HepG2 (cell line): ENCODE measurements at regions not wholly inside any gene's neighbourhood (a gene's known extent, or its start where the extent isn't known, plus 50 kb on each side); places are given as distances from the start of the nearest gene placed in this dataset.
A peak's percentile ranks its signal among the peaks of the same experiment; 100 is the strongest.

Experiments used
- CREB1 ChIP-seq, 2 experiments: fragments of 450-650 bp in 1 of 2; IDR thresholded peaks; 2 replicates each; pipeline ENCODE4 v1.6.1; 2016 to 2017; ENCODE audit warnings: control low read depth in 1 of 2, mild to moderate bottlenecking in 1 of 2, missing compliant biosample characterization in 1 of 2, missing genetic modification characterization in 1 of 2
- E2F1 ChIP-seq: sonication (generic); formaldehyde crosslinking; IDR thresholded peaks from 2 replicates; pipeline ENCODE4 v1.5.0; 2020; ENCODE audit warnings: missing genetic modification reagents
- FOSL1 ChIP-seq: sonication (generic); formaldehyde crosslinking; IDR thresholded peaks from 2 replicates; pipeline ENCODE4 v1.9.0; 2021; ENCODE audit warnings: missing genetic modification reagents, borderline replicate concordance
- FOXO1 ChIP-seq: sonication (generic); formaldehyde crosslinking; IDR thresholded peaks from 2 replicates; pipeline ENCODE4 v1.4.0; 2020; ENCODE audit warnings: missing genetic modification reagents
- GLMP ChIP-seq: sonication (generic); formaldehyde crosslinking; IDR thresholded peaks from 2 replicates; pipeline ENCODE4 v1.9.0; 2021; ENCODE audit warnings: missing genetic modification reagents, mild to moderate bottlenecking, borderline replicate concordance
- HNRNPK ChIP-seq: fragments of 200-400 bp; formaldehyde crosslinking; IDR thresholded peaks from 2 replicates; pipeline ENCODE4 v1.6.1; 2018; ENCODE audit warnings: low read length, low read depth, moderate library complexity, mild to moderate bottlenecking; ENCODE audit not compliant: poor library complexity, severe bottlenecking
- KDM5B ChIP-seq: sonication (generic); formaldehyde crosslinking; IDR thresholded peaks from 2 replicates; pipeline ENCODE4 v1.4.0; 2020; ENCODE audit warnings: missing genetic modification reagents, mild to moderate bottlenecking, borderline replicate concordance
- MTF1 ChIP-seq: sonication (generic); formaldehyde crosslinking; IDR thresholded peaks from 2 replicates; pipeline ENCODE4 v1.5.0; 2020; ENCODE audit warnings: missing genetic modification reagents
- NRL ChIP-seq: sonication (generic); formaldehyde crosslinking; IDR thresholded peaks from 2 replicates; pipeline ENCODE4 v1.5.0; 2020; ENCODE audit warnings: missing genetic modification reagents, mild to moderate bottlenecking, moderate library complexity, borderline replicate concordance
- SOX5 ChIP-seq: IDR thresholded peaks from 2 replicates; pipeline ENCODE4 v1.6.1; 2016; ENCODE audit warnings: borderline replicate concordance
- SRY ChIP-seq: sonication (generic); formaldehyde crosslinking; IDR thresholded peaks from 2 replicates; pipeline ENCODE4 v1.8.0; 2022; ENCODE audit warnings: mild to moderate bottlenecking, missing genetic modification reagents
- ZNF138 ChIP-seq: sonication (generic); formaldehyde crosslinking; IDR thresholded peaks from 2 replicates; pipeline ENCODE4 v1.5.0; 2020; ENCODE audit warnings: mild to moderate bottlenecking, low read depth, missing genetic modification reagents
- ZNF33A ChIP-seq: sonication (generic); formaldehyde crosslinking; IDR thresholded peaks from 2 replicates; pipeline ENCODE4 v1.5.1; 2020; ENCODE audit warnings: missing genetic modification reagents, mild to moderate bottlenecking, moderate library complexity, borderline replicate concordance
- ZNF552 ChIP-seq: sonication (generic); formaldehyde crosslinking; IDR thresholded peaks from 2 replicates; pipeline ENCODE4 v1.9.0; 2022; ENCODE audit warnings: missing genetic modification reagents, mild to moderate bottlenecking, borderline replicate concordance
- ZNF569 ChIP-seq: sonication (generic); formaldehyde crosslinking; IDR thresholded peaks from 2 replicates; pipeline ENCODE4 v1.5.0; 2020; ENCODE audit warnings: mild to moderate bottlenecking, missing genetic modification reagents, moderate library complexity, borderline replicate concordance
- ZNF737 ChIP-seq: sonication (generic); formaldehyde crosslinking; IDR thresholded peaks from 2 replicates; pipeline ENCODE4 v1.5.0; 2020; ENCODE audit warnings: missing genetic modification reagents, mild to moderate bottlenecking, borderline replicate concordance
- ZNF788 ChIP-seq: sonication (generic); formaldehyde crosslinking; IDR thresholded peaks from 2 replicates; pipeline ENCODE4 v1.5.0; 2020; ENCODE audit warnings: mild to moderate bottlenecking, missing genetic modification reagents, borderline replicate concordance
- ZNF841 ChIP-seq: sonication (generic); formaldehyde crosslinking; IDR thresholded peaks from 2 replicates; pipeline ENCODE4 v1.8.1; 2023; ENCODE audit warnings: missing genetic modification reagents, borderline replicate concordance
- TF ChIP-seq, protein P1 (sequence below): sonication (generic); formaldehyde crosslinking; IDR thresholded peaks from 2 replicates; pipeline ENCODE4 v1.5.0; 2020; ENCODE audit warnings: missing genetic modification reagents, mild to moderate bottlenecking, borderline replicate concordance
- TF ChIP-seq, protein P2 (sequence below): sonication (generic); formaldehyde crosslinking; IDR thresholded peaks from 2 replicates; pipeline ENCODE4 v1.5.1; 2020; ENCODE audit warnings: missing genetic modification reagents, mild to moderate bottlenecking, borderline replicate concordance
- TF ChIP-seq, protein P3 (sequence below): sonication (generic); formaldehyde crosslinking; IDR thresholded peaks from 2 replicates; pipeline ENCODE4 v1.4.0; 2020; ENCODE audit warnings: missing genetic modification reagents
- TF ChIP-seq, protein P4 (sequence below): IDR thresholded peaks from 2 replicates; pipeline ENCODE4 v1.6.1; 2016; ENCODE audit warnings: missing genetic modification reagents, missing compliant biosample characterization

DNA sequence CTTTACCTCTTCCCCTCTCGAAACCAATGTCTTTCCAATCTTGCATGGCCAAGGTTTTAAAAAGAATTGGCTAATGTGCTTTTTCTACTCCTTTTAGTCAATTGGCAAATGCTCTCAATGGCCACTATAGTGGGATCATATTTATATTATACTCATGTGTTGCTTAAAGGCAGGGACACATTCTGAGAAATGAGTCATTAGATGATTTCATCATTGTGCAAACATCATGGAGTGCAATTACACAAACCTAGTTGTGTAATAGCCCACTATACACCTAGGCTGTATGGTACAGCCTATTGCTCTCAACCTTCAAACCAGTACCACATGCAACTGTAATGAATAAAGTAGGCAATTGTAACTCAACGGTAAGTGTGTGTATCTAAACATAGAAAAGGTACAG, 180.9 kb downstream of the HS3ST3A1 start (continued):
- TF ChIP-seq, protein P1, sequence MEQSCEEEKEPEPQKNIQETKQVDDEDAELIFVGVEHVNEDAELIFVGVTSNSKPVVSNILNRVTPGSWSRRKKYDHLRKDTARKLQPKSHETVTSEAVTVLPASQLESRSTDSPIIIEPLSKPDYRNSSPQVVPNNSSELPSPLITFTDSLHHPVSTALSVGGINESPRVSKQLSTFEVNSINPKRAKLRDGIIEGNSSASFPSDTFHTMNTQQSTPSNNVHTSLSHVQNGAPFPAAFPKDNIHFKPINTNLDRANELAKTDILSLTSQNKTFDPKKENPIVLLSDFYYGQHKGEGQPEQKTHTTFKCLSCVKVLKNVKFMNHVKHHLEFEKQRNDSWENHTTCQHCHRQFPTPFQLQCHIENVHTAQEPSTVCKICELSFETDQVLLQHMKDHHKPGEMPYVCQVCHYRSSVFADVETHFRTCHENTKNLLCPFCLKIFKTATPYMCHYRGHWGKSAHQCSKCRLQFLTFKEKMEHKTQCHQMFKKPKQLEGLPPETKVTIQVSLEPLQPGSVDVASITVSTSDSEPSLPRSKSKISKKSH = no peak
- peak; percentile 100 for TF ChIP-seq FOSL1 (CRISPR knock-in tag)
- TF ChIP-seq MTF1 (CRISPR knock-in tag) = no peak
- 0 out of 2 replicates have a peak, but pooled peaks have one; percentile 38 for TF ChIP-seq ZNF841 (CRISPR knock-in tag)
- TF ChIP-seq, protein P2, sequence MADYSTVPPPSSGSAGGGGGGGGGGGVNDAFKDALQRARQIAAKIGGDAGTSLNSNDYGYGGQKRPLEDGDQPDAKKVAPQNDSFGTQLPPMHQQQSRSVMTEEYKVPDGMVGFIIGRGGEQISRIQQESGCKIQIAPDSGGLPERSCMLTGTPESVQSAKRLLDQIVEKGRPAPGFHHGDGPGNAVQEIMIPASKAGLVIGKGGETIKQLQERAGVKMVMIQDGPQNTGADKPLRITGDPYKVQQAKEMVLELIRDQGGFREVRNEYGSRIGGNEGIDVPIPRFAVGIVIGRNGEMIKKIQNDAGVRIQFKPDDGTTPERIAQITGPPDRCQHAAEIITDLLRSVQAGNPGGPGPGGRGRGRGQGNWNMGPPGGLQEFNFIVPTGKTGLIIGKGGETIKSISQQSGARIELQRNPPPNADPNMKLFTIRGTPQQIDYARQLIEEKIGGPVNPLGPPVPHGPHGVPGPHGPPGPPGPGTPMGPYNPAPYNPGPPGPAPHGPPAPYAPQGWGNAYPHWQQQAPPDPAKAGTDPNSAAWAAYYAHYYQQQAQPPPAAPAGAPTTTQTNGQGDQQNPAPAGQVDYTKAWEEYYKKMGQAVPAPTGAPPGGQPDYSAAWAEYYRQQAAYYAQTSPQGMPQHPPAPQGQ = no peak
- no peak for TF ChIP-seq E2F1
- no peak for TF ChIP-seq ZNF138 (CRISPR knock-in tag)
- TF ChIP-seq ZNF737 = no peak
- TF ChIP-seq ZNF552 (CRISPR knock-in tag) = no peak
- TF ChIP-seq GLMP (CRISPR knock-in tag) = no peak
- no peak for TF ChIP-seq NRL (CRISPR knock-in tag)
- TF ChIP-seq ZNF788 (CRISPR knock-in tag) = no peak
- TF ChIP-seq, protein P3, sequence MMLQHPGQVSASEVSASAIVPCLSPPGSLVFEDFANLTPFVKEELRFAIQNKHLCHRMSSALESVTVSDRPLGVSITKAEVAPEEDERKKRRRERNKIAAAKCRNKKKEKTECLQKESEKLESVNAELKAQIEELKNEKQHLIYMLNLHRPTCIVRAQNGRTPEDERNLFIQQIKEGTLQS (CRISPR knock-in tag) = peak; percentile 100
- peak; percentile 85; the same call in 1 of the 2 replicates for TF ChIP-seq SOX5 (CRISPR knock-in tag)
- no peak for TF ChIP-seq KDM5B (CRISPR knock-in tag)
- peak; percentile 65 for TF ChIP-seq CREB1 (IDR thresholded peaks at IDR 0.05)
- TF ChIP-seq CREB1 (CRISPR knock-in tag; IDR thresholded peaks at IDR 0.05) = peak; percentile 84
- no peak for TF ChIP-seq ZNF33A (CRISPR knock-in tag)
- TF ChIP-seq SRY (CRISPR knock-in tag) = no peak
- TF ChIP-seq HNRNPK = no peak
- no peak for TF ChIP-seq ZNF569
- peak; percentile 88 for TF ChIP-seq FOXO1 (CRISPR knock-in tag)
- TF ChIP-seq, protein P4, sequence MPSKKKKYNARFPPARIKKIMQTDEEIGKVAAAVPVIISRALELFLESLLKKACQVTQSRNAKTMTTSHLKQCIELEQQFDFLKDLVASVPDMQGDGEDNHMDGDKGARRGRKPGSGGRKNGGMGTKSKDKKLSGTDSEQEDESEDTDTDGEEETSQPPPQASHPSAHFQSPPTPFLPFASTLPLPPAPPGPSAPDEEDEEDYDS (CRISPR knock-in tag) = no peak
